ENCODE measurements at regions not wholly inside any gene's neighbourhood (a gene's known extent, or its start where the extent isn't known, plus 50 kb on each side); places are given as distances from the start of the nearest gene placed in this dataset.
"Not testable (repeated sequence)": the region's sequence is repeated elsewhere in the genome, so short reads cannot be mapped to it uniquely, and the experiment has no call there.

DNA sequence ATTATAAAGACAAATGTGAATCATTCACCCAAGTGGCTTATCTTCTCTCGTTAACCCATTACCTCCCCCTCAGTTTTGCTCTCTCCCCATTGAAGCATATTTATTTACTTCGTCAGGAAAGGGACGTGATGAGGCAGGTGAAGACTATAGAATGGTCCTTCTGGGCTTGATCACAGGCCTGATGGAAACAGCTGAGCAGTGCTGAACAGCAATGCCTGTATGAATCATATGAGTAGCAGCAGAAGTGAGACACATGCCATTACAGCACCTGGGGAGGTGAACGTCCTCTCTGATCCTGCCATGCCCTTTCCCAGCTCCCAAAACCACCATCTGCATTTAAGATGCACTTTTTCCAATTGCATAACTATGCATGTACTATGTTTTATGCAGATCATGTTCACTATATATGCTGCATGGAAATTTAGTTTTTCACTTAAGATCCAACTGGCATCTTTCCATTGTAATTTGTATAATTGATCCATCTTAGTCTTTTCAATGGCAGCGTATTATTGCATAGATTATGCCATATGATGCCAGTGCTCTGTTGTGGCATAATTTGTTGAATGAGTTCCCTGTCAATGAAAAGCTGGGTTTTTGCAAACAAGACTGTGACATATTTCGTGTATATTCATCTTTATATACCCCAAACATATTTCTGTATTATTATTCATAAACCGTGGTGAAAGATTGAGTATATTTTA, 105.3 kb downstream of the CXCL12 start:
- no peak for FAIRE-seq
- DNase-seq (ENCODE audit: insufficient read length, low spot score): no peak

DNA sequence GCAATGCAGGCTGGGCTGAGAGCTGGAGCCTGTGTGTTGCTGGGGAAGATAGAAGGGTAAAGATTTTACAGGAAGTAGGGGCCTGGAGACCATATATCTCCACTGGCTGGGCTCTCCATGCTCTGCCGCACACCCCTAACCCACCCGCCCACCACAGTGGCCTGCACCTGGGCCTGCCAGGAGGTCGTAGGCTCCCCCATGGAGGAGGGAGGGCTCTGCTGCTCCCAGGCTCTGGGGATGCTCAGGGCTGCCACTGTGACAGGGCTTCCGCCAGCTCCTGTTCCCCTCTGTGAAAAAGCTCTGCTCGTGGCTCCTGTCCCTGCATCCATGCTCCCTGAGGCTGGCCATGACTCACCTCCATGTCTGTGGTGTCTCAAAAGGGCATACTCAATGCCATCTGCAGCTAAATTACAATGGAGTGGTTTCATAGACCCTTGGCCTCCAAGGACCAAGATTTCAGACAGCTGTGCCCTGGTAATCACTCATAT, 106.0 kb downstream of the CXCL12 start:
- DNase-seq (ENCODE audit: insufficient read length, low spot score): no peak
- FAIRE-seq: no peak

DNA sequence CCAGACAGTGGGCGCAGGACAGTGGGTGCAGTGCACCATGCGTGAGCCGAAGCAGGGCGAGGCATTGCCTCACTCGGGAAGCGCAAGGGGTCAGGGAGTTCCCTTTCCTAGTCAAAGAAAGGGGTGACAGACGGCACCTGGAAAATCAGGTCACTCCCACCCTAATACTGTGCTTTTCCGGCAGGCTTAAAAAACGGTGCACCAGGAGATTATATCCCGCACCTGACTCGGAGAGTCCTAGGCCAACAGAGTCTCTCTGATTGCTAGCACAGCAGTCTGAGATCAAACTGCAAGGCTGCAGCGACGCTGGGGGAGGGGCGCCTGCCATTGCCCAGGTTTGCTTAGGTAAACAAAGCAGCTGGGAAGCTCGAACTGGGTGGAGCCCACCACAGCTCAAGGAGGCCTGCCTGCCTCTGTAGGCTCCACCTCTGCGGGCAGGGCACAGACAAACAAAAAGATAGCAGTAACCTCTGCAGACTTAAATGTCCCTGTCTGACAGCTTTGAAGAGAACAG, 116.4 kb downstream of the CXCL12 start:
- not testable (repeated sequence) for DNase-seq (ENCODE audit: insufficient read length, low spot score); FAIRE-seq

DNA sequence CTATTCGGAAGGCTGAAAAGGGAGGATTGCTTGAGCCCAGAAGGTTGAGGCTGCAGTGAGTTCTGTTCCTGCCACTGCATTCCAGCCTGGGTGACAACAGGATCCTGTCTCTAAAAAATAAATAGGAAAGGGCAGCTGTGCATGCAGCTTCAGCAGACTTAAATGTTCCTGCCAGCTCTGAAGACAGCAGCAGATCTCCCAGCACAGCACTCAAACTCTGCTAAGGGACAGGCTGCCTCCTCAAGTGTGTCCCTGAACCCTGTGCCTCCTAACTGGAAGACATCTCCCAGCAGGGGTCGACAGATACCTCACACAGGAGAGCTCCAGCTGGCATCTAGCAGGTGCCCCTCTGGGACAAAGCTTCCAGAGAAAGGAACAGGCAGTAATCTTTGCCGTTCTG, 117.9 kb downstream of the CXCL12 start:
- no peak for FAIRE-seq
- DNase-seq (ENCODE audit: insufficient read length, low spot score): no peak

DNA sequence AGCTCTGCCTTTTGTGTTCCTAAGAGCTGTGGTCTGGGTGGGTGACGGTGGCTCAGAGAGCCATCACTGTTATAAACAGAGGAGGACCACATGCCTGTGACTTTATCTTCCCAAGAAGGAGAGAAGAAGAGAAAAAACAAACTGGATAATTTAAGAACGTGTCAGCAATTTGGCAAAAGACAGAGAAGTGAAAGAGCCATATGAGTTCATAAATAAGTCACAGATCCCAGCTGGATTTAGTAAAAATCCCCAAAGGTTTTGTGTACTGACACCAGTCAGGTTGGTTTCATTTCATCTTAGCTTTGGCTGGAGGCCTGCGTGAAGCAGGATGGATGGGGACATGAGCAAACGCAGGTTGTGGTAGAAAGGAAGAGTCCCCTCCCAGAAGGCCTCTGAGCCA, 120.7 kb downstream of the CXCL12 start:
- FAIRE-seq (no peak), DNase-seq (ENCODE audit: insufficient read length, low spot score) (no peak)

DNA sequence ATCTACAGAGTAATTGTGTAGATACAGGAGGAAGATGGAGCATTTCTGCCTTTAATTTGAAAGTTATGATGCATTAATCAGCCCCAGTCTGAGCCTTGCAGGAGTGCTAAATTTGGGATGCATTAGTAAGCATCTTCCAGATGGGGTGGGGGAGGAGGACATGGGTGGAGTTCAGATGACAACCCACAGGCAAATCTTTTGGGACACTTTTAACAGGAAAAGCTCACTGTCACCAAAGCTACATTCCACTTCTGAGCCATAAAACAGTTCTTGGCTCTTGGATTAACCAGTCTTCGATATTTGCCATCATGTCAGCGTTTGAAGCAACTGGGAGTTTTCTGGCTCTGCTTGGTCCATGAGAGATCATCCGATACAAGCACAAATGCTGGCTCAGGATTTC, 121.1 kb downstream of the CXCL12 start:
- FAIRE-seq (no peak), DNase-seq (ENCODE audit: insufficient read length, low spot score) (no peak)

DNA sequence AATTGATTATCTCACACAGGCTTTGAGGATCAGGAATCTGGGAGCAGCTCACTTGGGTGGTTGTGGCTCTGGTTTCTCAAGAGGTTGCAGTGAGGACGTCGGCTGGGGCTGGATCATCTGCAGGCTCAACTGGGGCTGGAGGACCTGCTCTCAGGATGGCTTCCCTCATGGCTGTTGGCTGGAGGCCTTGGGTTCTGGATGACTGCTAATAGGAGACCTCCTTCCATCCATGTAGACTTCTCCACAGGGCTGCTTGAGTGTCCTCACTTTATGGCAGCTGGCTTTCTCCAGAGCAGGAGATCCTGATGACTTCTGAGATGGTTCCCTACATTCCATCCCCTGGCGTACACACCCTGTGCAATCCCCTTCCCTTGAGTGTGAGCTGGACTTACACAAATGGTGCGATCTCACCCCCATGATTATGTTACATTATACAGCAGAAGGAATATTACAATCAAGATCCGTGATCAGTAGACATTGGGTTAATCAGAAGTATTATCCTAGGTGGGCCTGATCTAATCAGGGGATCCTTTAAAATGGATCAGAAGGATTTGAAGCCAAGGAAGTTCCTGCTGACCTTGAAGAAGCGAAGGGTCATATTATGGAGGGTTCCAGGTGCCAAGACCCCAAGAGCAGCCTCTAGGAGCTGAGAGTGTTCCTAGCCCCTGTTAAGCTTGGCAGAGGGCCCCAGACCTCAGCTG, 122.2 kb downstream of the CXCL12 start:
- FAIRE-seq: no peak

DNA sequence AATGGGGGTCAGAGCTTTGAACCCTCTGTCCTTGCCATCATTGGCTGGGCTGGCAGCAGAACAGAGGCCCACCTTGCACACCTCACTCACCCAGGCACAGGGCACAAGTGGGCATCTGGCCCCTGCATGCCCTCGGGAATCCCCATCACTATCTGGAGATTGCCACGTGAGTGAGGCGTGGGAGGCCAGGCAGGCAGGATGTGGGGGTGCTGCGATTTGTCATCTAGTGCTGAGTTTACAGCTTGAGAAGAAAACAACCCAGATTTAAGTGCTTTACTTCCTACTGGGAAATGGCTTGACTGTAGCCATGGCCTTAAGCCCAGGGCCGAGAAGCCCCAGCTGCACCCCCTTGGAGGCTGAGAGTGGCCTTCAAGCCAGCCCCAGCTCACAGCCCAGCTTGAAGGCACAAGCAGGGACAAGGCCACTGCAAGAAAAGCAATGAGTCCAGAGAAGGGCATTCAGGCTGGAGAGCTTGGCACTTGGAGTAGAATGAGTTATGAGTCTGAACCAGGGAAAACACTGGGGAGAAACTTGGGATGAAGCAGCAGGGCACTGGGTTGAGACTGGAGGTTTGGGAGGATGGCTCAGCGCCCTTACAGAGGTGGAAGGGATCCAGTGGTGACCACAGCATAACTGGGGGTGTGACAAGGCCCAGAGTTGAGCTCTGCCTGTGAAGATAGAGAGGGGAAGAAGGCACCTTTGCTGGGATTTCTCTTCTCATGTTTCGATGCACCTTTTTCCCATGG, 123.0 kb downstream of the CXCL12 start:
- FAIRE-seq: peak; percentile 65

More for the DNA sequence above, 122.2 kb downstream of the CXCL12 start:
- DNase-seq (ENCODE audit: insufficient read length, low spot score): no peak

DNA sequence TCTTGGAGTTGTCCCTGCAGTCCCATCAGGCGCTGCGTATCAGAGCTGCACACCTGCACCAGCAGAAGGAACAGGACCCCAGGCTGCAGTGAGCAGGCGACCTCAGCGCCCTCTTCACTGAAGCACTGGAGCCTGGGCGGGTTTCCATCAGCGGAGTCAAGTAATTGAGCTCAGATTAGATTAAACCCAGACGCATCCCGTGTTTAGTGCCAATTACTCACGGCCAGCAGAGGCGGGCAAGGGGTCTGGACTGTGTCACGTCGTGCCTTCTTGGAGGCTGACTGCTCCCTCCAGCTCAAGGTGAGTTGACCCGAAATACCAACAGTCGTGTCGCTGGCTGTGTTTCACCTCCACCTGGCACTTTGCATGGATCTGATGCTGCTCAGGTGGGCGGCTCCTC, 123.6 kb downstream of the CXCL12 start:
- FAIRE-seq (no peak), DNase-seq (ENCODE audit: insufficient read length, low spot score) (no peak)

More for the DNA sequence above, 123.0 kb downstream of the CXCL12 start:
- peak; percentile 31 for DNase-seq (ENCODE audit: insufficient read length, low spot score)

DNA sequence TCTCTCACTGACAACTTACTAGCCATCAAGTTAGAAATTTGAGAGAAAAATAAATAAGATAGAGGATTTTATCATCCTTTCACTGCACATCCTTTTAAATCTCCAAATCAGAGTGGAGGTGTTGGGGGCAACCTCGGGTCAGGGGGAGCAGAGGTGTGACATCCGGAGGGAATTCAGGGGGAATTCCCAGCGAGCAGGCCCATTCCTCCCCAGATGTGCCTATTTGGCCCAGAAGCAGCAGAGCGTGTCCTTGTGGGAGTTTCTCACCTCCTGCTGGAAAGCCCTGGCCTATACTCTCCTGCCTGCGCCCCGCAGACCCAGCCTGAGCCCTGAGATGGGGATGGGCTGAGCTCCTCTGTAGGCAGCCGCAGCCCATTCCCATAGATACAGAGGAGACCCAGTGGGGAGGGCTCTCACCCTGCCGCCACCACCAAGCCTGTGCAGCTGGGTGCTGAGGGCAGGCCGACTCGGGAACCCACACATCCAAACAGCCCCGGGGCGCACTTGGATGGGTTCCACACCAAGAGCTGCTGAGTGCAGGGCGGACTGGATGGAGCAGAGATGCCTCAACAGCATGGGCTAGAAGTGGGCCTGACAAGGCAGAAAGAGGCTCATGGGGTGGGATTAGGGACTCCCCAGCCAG, 124.5 kb downstream of the CXCL12 start:
- no peak for DNase-seq (ENCODE audit: insufficient read length, low spot score)
- FAIRE-seq: no peak

DNA sequence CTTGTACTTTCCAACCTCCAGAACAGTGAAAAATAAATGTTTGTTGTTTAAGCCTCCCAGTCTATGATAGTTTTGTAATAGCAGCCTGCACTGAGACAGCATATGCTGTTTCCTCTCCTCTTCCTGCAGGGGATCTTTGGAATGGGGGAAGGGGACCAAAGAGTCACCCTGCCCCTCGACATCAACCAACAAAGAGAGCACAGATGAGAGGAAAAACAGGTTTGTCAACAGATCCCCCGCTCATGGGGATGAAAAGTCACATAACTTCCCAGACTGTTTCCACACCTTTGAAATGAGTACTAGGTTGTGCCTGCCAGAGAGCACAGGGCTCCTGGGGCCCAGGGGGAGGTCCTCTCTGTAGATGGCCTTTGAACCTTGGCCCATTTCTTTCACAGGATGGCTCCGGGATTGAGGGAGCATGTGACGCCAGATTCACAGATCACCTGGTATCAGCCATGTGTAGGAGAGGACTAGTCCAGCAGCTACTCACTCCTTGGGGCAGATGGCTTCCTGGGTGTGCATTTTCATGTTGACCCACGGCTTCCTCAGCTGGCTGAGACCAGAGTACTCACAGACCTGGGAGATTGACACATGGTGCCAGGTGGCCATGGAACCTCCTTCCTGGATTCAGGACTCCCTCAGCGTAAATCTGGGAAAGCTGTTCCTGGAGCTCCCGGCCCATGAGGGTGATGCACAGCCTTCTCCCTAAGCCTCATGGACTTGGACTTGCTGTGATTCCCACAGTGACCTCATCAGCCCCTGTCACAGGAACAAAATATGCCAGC, 125.6 kb downstream of the CXCL12 start:
- FAIRE-seq (no peak), DNase-seq (ENCODE audit: insufficient read length, low spot score) (no peak)

DNA sequence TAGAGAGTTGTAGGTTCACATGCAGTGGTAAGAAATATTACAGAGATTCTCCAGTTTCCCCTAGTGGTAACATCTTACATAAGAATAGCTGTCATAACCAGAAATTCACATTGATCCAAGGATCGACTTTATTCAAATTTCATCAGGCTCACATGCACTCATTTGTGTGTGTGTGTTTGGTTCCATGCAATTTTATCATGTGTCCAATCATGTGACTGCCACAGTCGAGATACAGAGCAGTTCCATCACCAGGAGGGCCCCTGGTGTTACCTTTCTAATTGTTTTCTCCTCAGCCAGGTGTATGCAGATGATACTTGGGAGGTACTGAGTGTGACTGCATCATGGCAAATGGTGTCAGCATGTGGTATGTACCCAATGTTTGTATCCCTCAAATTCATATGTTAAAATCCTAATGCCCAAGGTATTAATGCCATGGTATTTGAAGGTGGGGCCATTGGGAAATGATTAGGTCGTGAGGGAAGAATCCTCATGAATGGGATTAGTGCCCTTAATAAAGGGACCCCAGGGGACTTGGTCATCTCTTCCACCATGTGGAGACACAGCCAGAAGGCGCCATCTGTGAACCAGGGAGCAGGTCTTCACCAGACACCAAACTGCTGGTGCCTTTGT, 126.3 kb downstream of the CXCL12 start:
- FAIRE-seq: no peak
- DNase-seq (ENCODE audit: insufficient read length, low spot score): no peak

DNA sequence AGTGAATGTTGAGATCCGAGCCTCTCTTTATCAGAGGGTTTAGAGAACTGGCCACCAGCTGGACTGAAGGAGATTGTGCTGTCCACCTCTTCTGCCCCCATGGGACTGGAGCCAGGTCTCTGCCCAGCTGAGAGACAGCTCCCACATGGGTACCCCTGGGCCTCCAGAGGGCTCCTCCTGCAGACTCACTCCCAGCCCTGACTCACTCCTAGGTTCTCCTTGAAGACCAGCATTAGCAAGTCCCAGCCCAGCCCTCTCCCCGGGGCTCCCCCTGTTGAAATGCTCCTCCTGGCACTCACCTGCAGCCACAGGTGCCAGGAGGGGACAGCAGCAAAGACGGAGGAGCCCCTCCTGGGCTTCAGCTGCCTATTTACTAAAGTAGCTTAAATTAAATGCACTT, 126.9 kb downstream of the CXCL12 start:
- FAIRE-seq (no peak), DNase-seq (ENCODE audit: insufficient read length, low spot score) (no peak)

DNA sequence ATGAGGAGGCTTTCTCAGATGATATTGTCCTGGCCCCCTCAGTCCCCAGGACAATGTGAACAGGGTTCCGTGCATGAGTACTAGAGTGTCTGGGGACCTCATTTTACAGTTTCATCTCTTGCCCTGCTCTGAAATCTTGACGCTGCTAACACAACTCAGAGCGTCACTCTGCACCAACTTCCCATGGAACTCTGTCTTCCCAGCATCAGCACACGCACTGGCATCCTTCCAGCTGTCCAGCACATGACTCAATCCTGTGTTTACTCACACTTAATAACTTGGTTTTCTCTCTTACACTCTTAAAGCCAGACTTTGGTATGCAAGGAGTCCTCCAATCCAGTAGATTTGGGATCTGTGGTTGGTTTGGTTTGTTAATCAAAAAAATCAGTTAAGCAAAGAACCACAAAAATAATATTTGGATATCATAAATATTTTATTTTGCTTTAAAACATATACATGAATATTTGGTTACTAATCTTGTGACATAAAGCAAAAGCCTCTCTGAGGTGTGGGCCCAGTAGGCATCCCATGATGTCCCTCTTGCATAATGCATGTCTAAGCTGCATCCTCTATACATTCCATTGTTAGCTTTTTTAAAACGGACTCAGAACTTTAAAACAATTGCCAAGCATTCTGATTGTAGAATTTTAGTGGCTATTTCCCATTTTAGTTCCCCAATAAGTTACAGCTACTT, 131.0 kb downstream of the CXCL12 start:
- DNase-seq (ENCODE audit: insufficient read length, low spot score) (peak; percentile 44), FAIRE-seq (no peak)

DNA sequence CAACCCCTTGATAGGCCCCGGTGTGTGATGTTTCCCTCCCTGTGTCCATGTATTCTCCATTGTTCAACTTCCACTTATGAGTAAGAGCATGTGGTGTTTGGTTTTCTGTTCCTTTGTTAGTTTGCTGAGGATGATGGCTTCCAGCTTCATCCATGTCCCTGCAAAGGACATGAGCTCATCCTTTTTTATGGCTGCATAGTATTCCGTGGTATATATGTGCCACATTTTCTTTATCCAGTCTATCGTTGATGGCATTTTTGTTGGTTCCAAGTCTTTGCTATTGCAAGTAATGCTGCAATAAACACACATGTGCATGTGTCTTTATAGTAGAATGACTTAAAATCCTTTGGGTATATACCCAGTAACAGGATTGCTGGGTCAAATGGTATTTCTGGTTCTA, 132.3 kb downstream of the CXCL12 start:
- DNase-seq (ENCODE audit: insufficient read length, low spot score); FAIRE-seq: not testable (repeated sequence)

DNA sequence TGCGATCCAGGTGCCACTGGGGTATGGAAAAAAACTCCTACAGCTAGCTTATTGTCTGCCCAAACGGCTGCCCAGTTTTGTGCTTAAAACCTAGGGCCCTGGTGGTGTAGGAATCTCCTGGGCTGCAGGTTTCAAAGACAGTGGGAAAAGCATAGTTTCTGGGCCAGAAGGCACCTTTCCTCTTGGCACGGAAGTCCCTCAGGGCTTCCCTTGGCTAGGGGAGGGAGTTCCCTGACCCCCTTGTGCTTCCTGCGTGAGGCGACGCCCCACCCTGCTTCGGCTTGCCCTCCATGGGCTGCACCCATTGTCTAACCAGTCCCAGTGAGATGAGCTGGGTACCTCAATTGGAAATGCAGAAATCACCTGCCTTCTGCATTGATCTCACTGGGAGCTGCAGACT, 135.0 kb downstream of the CXCL12 start:
- DNase-seq (ENCODE audit: insufficient read length, low spot score); FAIRE-seq: not testable (repeated sequence)

DNA sequence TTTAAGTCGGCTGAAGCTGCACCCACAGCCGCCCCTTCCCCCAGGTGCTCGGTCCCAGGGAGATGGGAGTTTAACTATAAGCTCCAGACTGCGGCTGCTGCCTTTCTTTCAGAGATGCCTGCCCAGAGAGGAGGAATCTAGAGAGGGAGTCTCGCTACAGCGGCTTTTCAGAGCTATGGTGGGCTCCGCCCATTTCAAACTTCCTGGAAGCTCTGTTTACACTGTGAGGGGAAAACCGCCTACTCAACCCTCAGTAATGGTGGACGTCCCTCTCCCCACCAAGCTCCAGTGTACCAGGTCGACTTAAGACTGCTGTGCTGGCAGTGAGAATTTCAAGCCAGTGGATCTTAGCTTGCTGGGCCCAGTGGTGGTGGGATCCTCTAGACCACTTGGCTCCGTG, 135.4 kb downstream of the CXCL12 start:
- DNase-seq (ENCODE audit: insufficient read length, low spot score) (no peak), FAIRE-seq (no peak)

DNA sequence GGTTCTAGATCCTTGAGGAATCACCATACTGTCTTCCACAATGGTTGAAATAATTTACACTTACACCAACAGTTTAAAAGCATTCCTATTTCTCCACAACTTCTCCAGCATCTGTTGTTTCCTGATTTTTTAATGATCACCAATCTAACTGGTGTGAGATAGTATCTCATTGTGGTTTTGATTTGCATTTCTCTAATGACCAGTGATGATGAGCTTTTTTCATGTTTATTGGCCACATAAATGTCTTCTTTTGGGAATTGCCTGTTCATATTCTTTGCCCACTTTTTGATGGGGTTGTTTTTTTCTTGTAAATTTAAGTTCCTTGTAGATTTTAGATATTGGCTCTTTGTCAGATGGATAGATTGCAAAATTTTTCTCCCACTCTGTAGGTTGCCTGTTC, 138.2 kb downstream of the CXCL12 start:
- DNase-seq (ENCODE audit: insufficient read length, low spot score); FAIRE-seq: not testable (repeated sequence)

DNA sequence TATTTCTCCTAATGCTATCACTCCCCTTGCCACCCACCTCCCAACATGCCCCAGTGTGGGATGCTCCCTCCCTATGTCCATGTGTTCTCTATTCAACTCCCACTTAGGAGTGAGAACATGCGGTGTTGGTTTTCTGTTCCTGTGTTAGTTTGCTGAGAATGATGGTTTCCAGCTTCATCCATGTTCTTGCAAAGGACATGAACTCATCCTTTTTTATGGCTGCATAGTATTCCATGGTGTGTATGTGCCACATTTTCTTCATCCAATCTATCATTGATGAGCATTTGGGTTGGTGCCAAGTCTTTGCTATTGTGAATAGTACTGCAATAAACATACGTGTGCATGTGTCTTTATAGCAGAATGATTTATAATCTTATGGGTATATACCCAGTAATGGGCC, 138.6 kb downstream of the CXCL12 start:
- FAIRE-seq: not testable (repeated sequence)

More for the DNA sequence above, 138.6 kb downstream of the CXCL12 start:
- not testable (repeated sequence) for DNase-seq (ENCODE audit: insufficient read length, low spot score)
